Breast epithelium (tissue), 4 donors: ENCODE measurements at regions not wholly inside any gene's neighbourhood (a gene's known extent, or its start where the extent isn't known, plus 50 kb on each side); places are given as distances from the start of the nearest gene placed in this dataset.

ENCODE experiments used
- DNase-seq, 2 donors: peaks; one replicate each; pipeline ENCODE4 v3.0.0-alpha.2; 2019; ENCODE audit warnings: low spot score in 2 of 2
- H3K27ac ChIP-seq, 2 donors: fragments of 200-600 bp; sonication (generic) in 1 of 2; one replicate each; pipeline ENCODE4 v1.5.1; 2016 to 2019; ENCODE audit warnings: mild to moderate bottlenecking in 1 of 2
- H3K27me3 ChIP-seq, 2 donors: fragments of 200-600 bp; sonication (generic) in 1 of 2; one replicate each; pipeline versions ENCODE4 v1.5.1 to v1.6.0; 2017 to 2019; ENCODE audit warnings: control low read depth in 1 of 2, mild to moderate bottlenecking in 1 of 2
- H3K36me3 ChIP-seq: fragments of 200-600 bp; one replicate; pipeline ENCODE4 v1.5.1; 2019
- H3K4me1 ChIP-seq, 2 donors: fragments of 200-600 bp; sonication (generic); one replicate each; pipeline ENCODE4 v1.5.1; 2016 to 2019; ENCODE audit warnings: control low read depth in 1 of 2
- H3K4me3 ChIP-seq, 3 donors: fragments of 200-600 bp; sonication (generic); 1 replicate in 2 of 3; 2 replicates in 1 of 3; pipeline ENCODE4 v1.5.1; 2016 to 2019; ENCODE audit warnings: mild to moderate bottlenecking in 3 of 3, moderate library complexity in 2 of 3
- H3K9me3 ChIP-seq, 2 donors: fragments of 200-600 bp; sonication (generic) in 1 of 2; one replicate each; pipeline ENCODE4 v1.5.1; 2016 to 2019; ENCODE audit warnings: control low read depth in 1 of 2
- POLR2A ChIP-seq: fragments of 450-650 bp; IDR thresholded peaks from one replicate; pipeline ENCODE4 v1.6.1; 2016; ENCODE audit warnings: antibody characterized with exemption, mild to moderate bottlenecking, moderate library complexity
- POLR2AphosphoS5 ChIP-seq, 3 donors: sonication (generic); formaldehyde crosslinking; IDR thresholded peaks; one replicate each; pipeline ENCODE4 v1.6.1; 2017; ENCODE audit warnings: antibody characterized with exemption in 3 of 3
- intact Hi-C: fragments of 100-400 bp; cut with DNase I; formaldehyde crosslinking; loops from one replicate; pipeline ENCODE4 v1.15.1; 2023; ENCODE audit warnings: low total_unique reads
- TF ChIP-seq, protein P1 (sequence below), 3 donors: fragments of 450-650 bp; IDR thresholded peaks; one replicate each; pipeline ENCODE4 v1.5.1; 2016 to 2017; ENCODE audit warnings: antibody characterized with exemption in 3 of 3, mild to moderate bottlenecking in 3 of 3, moderate library complexity in 3 of 3

DNA sequence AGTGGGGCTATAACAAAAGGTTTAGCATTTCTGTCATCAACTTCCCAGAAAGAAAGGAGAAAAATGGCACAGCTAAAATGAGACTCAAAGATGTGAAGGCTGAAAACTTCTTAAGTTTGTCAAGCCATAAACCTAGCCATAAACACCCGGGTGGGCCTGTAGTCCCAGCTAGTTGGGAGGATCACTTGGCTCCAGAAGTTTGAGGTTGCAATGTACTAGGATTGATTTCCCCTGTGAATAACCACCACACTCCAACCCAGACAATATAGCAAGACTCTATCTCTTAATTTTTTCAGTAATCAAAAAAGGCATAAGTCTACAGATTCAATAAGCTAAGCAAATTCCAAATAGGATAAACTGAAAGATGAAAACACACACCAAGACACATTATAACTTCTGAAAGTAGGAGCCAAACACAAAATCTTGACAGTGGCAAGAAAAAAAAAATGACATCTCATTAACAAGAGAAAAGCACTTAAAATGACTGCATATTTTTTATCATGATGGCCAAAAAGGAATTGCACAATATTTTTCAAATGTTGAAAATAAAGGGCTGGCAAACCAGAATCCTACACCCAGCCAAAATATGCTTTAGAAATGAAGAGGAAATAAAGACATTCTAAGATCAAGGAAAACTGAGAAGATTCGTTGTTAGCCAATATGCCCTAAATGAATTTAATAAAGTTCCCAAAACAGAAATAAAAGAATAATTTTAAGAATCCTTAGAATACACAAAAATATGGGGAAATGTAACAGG is 308.4 kb downstream of the BRINP1 start:
- no peaks in the 10 kb centered on the region for H3K9me3 ChIP-seq
- TF ChIP-seq, protein P1, sequence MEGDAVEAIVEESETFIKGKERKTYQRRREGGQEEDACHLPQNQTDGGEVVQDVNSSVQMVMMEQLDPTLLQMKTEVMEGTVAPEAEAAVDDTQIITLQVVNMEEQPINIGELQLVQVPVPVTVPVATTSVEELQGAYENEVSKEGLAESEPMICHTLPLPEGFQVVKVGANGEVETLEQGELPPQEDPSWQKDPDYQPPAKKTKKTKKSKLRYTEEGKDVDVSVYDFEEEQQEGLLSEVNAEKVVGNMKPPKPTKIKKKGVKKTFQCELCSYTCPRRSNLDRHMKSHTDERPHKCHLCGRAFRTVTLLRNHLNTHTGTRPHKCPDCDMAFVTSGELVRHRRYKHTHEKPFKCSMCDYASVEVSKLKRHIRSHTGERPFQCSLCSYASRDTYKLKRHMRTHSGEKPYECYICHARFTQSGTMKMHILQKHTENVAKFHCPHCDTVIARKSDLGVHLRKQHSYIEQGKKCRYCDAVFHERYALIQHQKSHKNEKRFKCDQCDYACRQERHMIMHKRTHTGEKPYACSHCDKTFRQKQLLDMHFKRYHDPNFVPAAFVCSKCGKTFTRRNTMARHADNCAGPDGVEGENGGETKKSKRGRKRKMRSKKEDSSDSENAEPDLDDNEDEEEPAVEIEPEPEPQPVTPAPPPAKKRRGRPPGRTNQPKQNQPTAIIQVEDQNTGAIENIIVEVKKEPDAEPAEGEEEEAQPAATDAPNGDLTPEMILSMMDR (IDR thresholded peaks at IDR 0.05) = no peak
- TF ChIP-seq POLR2A (no peak), POLR2AphosphoS5 (IDR thresholded peaks at IDR 0.05) (no peak)
- no peak overlapping the region for H3K4me3 ChIP-seq
- H3K27me3 ChIP-seq = no peaks in the 10 kb centered on the region
- H3K36me3 ChIP-seq = peaks cover 5% of the 10 kb centered on the region
- no peaks in the 10 kb centered on the region for H3K4me1 ChIP-seq
- intact Hi-C loops = no loop called here
- H3K27ac ChIP-seq = peak overlapping the region in 1 of 2 donors; percentile 49
- no peak for DNase-seq

DNA sequence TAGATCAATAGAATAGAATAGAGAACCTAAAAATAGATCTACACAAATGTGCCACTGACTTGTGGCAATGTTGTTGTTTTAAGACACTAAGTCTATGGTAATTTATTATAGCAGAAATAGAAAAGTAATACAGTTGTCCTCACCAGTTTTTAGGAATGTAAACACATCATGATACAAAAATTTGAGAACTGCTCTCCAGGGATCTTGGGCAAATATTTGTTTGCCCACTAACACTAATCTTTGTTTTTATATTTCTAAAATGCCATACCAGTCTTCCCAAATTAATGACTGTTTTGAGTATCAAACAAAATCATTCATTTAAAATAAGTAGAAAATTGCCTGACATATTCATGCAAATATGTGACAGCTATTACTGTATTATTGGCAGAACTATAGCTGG is 297.6 kb downstream of the BRINP1 start:
- Histone ChIP-seq H3K4me1 (no peaks in the 10 kb centered on the region), H3K27ac (no peak overlapping the region), H3K4me3 (no peak overlapping the region), H3K9me3 (no peaks in the 10 kb centered on the region), H3K27me3 (no peaks in the 10 kb centered on the region), H3K36me3 (no peaks in the 10 kb centered on the region)
- TF ChIP-seq POLR2AphosphoS5 (IDR thresholded peaks at IDR 0.05) (no peak), POLR2A (no peak)
- TF ChIP-seq, protein P1 (IDR thresholded peaks at IDR 0.05) = no peak
- no peak for DNase-seq
- intact Hi-C loops = no loop called here

DNA sequence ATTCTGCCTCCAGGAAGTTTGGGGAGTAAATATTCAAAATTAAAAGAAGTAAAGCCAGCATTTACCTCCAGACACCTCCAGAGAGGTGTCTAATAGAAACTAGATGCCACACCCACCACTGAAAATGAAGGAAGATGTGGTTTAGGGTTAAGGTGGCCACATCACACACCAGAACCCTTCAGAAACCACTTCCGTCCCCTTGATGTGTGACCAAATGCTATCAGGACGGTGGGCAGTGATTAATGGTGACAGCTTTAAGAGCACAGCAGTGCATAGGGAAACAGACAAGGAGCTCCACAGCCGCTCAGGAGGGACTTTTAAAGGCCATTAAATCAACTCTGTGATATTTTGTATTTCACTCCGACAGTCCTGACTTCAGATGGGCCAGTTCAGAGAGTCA is 295.2 kb downstream of the BRINP1 start:
- Histone ChIP-seq H3K27ac (no peak overlapping the region), H3K27me3 (no peaks in the 10 kb centered on the region), H3K9me3 (no peaks in the 10 kb centered on the region), H3K4me1 (no peaks in the 10 kb centered on the region), H3K36me3 (no peaks in the 10 kb centered on the region), H3K4me3 (no peak overlapping the region)
- no peak for TF ChIP-seq POLR2A
- no peak for TF ChIP-seq POLR2AphosphoS5 (IDR thresholded peaks at IDR 0.05)
- TF ChIP-seq, protein P1 (IDR thresholded peaks at IDR 0.05) = no peak
- intact Hi-C loops = no loop called here
- DNase-seq = no peak

DNA sequence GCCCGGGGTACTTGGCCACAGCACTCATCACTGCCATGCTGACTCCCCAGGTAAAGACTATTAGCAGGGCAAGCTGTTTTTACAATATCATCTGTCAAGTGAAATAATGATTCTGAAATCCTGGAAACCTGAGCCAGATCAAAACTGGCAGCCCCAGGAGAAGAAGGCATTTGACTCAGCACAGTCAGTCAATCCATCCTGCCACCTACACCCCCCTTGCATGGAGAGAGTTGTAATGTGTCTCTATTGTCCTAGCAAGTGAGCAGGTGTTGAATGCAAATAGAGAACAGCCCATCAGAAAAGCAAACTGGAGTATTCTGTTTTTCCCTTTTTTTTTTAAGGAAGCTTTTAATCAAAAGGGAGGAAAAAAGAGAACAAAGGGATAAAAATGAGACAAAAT is 291.2 kb downstream of the BRINP1 start:
- no peaks in the 10 kb centered on the region for H3K4me1 ChIP-seq
- no peaks in the 10 kb centered on the region for H3K27me3 ChIP-seq
- no peak overlapping the region for H3K4me3 ChIP-seq
- intact Hi-C loops = no loop called here
- TF ChIP-seq, protein P1 (IDR thresholded peaks at IDR 0.05) = no peak
- no peak for TF ChIP-seq POLR2A
- TF ChIP-seq POLR2AphosphoS5 (IDR thresholded peaks at IDR 0.05) = no peak
- no peak overlapping the region for H3K27ac ChIP-seq
- DNase-seq = no peak
- no peaks in the 10 kb centered on the region for H3K9me3 ChIP-seq
- no peaks in the 10 kb centered on the region for H3K36me3 ChIP-seq

DNA sequence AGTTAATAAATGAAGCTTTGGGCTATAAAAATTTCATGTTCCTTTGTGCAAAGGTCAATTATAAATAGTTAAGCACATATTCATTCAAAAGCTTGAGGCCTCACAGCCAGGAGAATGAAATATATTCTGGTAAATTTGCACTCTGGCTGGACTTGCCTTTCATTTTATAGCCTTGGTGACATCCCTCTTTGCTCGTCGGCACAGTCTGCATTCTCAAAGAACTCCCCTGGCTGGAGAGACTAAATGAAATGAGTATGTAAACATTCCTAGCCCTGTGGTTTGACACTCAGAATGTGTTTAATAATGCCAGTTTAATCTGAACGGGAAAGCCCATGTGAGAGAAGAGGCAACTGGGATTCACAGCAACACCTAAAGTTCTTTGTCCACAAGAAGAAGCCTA is 285.6 kb downstream of the BRINP1 start:
- no peaks in the 10 kb centered on the region for H3K27me3 ChIP-seq
- no peak for DNase-seq
- no peaks in the 10 kb centered on the region for H3K9me3 ChIP-seq
- H3K36me3 ChIP-seq = no peaks in the 10 kb centered on the region
- intact Hi-C loops = no loop called here
- no peaks in the 10 kb centered on the region for H3K4me1 ChIP-seq
- H3K27ac ChIP-seq = no peak overlapping the region
- H3K4me3 ChIP-seq = no peak overlapping the region
- no peak for TF ChIP-seq POLR2AphosphoS5 (IDR thresholded peaks at IDR 0.05)
- TF ChIP-seq, protein P1 (IDR thresholded peaks at IDR 0.05) = no peak
- no peak for TF ChIP-seq POLR2A
